ENCODE measurements at regions not wholly inside any gene's neighbourhood (a gene's known extent, or its start where the extent isn't known, plus 50 kb on each side); places are given as distances from the start of the nearest gene placed in this dataset.

- TF ChIP-seq CTCF (IDR thresholded peaks at IDR 0.05; ENCODE audit: insufficient read depth, low read depth, low read length, missing control alignments), result no peak
- no peak for DNase-seq (ENCODE audit: low read depth)
- H3K4me3 ChIP-seq (ENCODE audit: low read length), result no peak overlapping the region
Observed at GRCh38 chr10:125462845-125463244, 220.1 kb downstream of the TEX36 start.

GRCh38 chr10:125460326-125460725 lies 222.6 kb downstream of the TEX36 start:
- DNase-seq (ENCODE audit: low read depth), result no peak
- TF ChIP-seq CTCF (IDR thresholded peaks at IDR 0.05; ENCODE audit: insufficient read depth, low read depth, low read length, missing control alignments), result no peak
- H3K4me3 ChIP-seq (ENCODE audit: low read length), result no peak overlapping the region

GRCh38 chr10:125457406-125457805 lies 225.6 kb downstream of the TEX36 start:
- no peak overlapping the region for H3K4me3 ChIP-seq (ENCODE audit: low read length)
- no peak for TF ChIP-seq CTCF (IDR thresholded peaks at IDR 0.05; ENCODE audit: insufficient read depth, low read depth, low read length, missing control alignments)
- no peak for DNase-seq (ENCODE audit: low read depth)

GRCh38 chr10:125455855-125456254 lies 227.1 kb downstream of the TEX36 start:
- no peak for TF ChIP-seq CTCF (IDR thresholded peaks at IDR 0.05; ENCODE audit: insufficient read depth, low read depth, low read length, missing control alignments)
- DNase-seq (ENCODE audit: low read depth), result peak; percentile 23
- no peak overlapping the region for H3K4me3 ChIP-seq (ENCODE audit: low read length)

- DNase-seq (ENCODE audit: low read depth), result no peak
- no peak overlapping the region for H3K4me3 ChIP-seq (ENCODE audit: low read length)
- no peak for TF ChIP-seq CTCF (IDR thresholded peaks at IDR 0.05; ENCODE audit: insufficient read depth, low read depth, low read length, missing control alignments)
Observed at GRCh38 chr10:125455431-125455830, 227.5 kb downstream of the TEX36 start.

GRCh38 chr10:125451319-125451718 lies 231.6 kb downstream of the TEX36 start:
- TF ChIP-seq CTCF (IDR thresholded peaks at IDR 0.05; ENCODE audit: insufficient read depth, low read depth, low read length, missing control alignments), result no peak
- DNase-seq (ENCODE audit: low read depth), result no peak
- H3K4me3 ChIP-seq (ENCODE audit: low read length), result no peak overlapping the region

- H3K4me3 ChIP-seq (ENCODE audit: low read length), result no peak overlapping the region
- TF ChIP-seq CTCF (IDR thresholded peaks at IDR 0.05; ENCODE audit: insufficient read depth, low read depth, low read length, missing control alignments), result no peak
Observed at GRCh38 chr10:125450218-125450617, 232.7 kb downstream of the TEX36 start.

More at GRCh38 chr10:125450218-125450617, 232.7 kb downstream of the TEX36 start:
- DNase-seq (ENCODE audit: low read depth), result no peak

All from epithelial cell of esophagus (primary cell).